NOMO-1 treated with DMSO at 0.1 percent for 48 hours (cell line): ENCODE measurements at regions not wholly inside any gene's neighbourhood (a gene's known extent, or its start where the extent isn't known, plus 50 kb on each side); places are given as distances from the start of the nearest gene placed in this dataset.

Experiments
- DNase-seq: peaks from one replicate; lab custom pipeline; 2025; ENCODE audit not compliant: unreplicated experiment; lab: John Stamatoyannopoulos, UW

DNA sequence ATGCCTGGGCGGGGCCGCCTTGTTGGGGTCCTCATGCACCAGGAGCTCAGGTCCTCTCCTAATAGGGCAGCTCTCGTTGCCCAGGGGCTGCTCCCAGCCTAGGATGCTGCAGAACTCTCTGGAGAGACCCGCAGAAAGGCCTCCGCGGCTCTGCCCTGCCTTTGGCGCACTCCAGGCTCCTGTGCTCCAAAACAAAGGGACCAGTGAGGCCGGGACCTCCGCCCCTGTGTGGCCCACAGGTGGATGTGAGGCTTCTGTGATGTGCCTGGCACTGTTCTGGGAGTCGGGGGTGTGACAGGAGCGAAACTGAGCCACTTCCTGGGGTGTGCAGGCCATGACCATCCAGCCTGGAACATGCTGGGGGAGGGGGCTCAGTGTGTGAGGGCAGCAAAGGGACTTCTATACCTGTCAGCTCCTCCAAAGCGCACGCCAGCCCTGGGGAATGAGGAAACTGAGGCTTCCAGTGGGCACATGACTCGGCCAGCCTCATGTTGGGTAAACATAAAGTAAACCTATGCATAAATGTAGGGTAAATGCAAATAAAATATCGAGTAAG lies 153.2 kb downstream of the IRF8 start:
- no peak for DNase-seq

DNA sequence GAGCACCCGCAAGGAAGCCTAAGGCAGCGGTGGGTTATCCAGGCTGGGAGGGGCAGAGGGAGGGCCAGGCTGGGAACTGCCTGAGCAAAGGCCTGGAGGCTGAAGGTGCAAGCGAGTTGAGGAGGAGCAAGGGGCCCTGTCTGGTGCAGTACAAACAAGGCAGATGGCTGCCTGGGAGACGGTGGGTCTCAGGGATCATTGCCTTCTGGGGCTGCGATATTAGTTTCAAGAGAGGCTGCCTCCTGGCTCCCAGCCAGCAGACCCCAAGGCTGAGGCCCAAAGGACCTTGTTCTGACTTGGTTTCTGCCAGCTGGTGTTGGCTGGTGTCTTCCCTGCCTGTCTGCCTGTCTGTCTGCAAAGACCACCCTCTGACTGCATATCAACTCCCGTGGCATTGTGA lies 154.0 kb downstream of the IRF8 start:
- no peak for DNase-seq

DNA sequence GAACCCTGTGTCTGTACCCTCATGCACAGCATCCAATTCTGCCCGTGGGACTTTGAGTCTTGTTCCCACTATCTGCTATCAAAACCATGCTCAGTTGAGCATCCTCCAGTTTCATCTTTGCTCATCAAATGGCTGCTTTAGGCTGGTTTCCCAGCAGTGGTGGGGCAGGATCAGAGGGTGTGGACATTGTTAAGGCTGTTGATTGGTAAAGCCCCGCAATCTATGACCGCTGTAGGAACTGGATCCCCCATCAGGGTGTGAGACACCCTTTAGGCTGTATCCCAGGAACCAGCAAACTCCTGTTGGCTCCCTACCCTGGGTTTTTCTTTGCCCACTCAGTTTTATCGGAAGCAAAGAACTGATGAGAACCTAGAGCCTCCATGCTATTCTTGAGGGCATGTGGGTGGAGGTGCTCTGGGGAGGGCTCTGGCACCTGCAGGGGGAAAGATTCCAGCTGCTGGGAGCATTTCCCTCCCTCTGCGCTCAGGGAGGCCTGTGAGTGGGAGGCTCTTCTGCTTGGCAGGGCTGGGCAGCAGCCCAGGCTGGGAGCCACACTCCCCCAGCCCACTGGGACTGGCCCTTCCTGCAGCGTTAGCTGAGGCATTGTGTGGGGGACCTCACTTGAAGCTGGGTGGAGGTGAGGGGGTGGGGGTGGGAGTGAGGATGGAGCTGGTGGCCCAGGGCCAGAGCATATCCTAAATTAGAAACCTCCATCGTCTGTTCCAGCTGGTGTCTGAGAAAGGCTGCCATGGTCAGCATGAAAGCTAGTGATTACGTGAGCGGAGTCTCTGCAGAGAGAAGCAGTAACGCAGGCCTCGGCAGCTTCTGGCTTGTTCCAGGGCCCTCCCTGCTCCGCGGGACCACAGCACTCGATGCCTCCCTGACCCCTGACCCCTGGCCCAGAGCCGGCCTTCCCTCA lies 160.6 kb downstream of the IRF8 start:
- no peak for DNase-seq

DNA sequence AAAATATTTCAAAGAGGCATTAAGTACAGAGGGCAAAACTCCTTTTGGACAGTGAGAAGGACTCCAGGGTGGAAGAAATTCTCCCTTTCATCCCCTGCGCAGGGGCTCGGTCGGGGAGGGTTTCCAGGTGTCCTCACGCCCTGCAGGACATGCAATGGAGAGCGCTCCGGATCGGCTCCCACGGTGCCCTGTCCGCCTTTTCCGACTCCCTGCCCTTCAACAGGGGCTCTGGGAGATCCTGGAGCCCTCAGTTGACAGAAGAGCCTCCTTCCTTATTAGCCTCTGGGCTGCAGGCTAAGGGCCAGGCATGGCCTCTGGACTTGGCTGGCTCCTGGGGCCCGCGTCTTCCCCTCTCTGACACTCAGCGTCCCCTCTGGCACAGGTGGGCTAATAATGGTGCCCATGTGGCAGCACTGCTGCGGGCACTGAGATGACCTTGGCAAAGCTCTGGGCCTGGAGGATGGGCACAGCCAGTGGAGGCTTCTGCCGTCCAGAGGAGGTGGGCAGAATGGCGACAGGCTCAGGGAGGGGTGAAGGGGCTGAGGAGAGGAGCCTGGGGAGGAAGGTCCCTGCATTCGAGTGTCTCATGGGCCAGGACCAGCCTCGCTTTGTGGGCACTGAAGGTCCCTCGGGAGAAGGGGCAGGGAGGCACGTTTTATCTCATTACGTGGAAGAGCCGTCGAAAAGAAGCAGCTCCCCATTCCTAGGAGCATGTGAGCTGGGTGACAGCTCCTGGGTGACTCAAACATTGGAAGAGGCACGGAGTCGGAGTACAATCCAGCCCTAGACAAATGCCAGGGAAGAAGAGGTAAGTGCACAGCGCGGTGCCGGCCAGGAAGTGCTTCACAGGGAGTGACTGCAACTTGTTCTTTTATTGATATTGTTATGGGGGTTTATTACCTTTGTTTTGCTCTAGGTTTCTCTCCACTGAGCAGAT lies 161.7 kb downstream of the IRF8 start:
- DNase-seq: no peak

DNA sequence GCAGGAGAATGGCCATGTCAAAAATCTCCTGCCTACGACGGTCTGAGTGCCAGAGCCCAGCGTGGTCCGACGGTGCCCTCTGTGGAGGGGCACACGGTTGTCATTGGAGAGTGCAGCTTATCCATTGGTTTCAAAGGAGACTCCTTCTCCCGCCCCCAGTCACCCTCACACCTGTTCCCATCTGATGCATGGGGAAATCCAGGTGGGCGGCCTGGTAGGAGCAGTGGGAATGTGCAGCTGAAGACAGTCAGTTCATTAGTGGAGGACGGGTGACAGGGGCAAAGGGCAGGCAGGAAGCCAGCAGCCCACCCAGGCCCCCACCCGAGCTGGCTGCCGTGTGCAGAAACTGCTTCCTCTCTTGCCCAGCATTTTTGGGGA lies 162.3 kb downstream of the IRF8 start:
- no peak for DNase-seq

DNA sequence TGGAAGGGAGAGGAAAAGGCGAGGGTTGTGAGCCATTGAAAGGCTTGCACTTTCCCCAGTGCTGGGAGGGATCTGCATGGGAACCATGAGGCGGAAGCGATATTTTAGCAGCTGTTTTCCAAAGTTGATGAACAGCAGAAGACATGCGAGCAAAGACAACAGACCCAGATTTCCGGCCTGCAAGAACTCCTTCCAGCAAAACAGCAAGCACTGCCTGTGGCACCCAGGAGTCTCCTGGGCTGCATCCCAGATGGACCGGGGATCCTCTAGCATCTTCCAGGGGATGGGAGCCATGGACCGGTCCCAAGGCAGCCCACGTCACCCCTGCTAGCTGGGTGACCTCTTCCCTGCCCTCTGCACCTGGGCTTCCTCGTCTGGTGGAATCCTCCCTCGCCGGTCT lies 162.8 kb downstream of the IRF8 start:
- no peak for DNase-seq

DNA sequence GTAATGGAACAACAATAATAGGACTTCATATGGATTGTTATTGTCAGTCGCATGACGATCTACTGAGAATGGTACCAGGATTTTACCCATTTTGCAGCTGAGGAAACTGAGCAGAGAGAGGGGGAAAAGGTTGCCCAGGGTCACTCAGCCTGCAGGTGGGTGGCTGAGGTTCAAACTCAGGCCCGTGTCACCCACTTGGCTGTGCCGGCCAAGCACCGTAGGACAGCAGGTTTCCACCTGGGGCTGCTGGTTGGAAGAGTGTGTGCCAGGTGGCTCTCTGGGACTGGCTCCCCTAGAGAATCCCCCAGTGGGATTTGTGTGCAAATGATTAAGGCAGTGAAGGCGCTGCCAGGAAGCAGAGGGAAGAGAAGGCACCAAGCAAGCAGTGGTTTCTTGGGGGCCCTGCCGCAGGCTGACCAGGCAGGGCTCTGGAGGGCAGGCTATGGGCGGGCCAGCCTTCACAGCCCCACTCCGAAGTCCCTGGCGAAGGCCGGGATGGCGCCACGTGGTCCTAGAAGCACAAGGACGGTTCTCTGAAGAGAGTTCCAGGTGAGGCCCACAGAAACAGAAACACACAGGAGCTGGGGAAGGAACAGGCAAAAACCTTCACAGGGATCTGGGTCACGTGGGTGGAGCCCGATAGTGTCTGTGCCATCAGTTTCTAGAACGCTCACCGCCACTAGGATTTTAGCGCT lies 163.5 kb downstream of the IRF8 start:
- no peak for DNase-seq

DNA sequence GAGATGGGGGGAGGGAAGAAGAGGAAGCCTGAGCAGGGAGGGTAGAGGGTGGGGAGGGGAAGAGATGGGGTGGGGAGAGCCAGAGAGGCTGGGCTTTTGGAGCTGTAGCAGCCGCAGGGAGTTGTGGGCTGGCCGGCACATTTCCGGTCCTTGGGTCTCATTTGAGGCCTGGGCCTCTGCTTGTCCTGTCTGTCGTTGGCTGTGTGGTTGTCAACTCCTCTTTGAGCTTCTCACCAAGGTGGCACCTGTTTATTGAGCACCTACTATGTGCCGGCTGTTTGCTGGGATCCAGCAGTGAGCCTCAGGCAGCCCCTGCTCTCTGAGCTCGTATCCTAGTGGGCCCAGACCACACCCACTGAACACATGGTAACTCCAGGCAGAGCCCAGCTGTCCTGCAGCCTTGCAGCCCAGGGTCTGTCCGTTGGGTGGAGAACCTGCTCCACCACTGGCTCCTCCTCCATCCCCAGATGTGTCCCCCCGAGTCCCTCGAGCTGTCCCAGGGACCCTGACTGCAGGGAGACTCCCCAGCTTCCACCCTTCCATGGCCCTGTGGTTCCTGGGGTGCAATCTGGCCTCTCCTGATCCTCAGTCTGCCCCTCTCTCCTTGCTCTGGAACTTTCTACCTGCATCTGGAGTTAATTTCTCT lies 164.9 kb downstream of the IRF8 start:
- DNase-seq: no peak

DNA sequence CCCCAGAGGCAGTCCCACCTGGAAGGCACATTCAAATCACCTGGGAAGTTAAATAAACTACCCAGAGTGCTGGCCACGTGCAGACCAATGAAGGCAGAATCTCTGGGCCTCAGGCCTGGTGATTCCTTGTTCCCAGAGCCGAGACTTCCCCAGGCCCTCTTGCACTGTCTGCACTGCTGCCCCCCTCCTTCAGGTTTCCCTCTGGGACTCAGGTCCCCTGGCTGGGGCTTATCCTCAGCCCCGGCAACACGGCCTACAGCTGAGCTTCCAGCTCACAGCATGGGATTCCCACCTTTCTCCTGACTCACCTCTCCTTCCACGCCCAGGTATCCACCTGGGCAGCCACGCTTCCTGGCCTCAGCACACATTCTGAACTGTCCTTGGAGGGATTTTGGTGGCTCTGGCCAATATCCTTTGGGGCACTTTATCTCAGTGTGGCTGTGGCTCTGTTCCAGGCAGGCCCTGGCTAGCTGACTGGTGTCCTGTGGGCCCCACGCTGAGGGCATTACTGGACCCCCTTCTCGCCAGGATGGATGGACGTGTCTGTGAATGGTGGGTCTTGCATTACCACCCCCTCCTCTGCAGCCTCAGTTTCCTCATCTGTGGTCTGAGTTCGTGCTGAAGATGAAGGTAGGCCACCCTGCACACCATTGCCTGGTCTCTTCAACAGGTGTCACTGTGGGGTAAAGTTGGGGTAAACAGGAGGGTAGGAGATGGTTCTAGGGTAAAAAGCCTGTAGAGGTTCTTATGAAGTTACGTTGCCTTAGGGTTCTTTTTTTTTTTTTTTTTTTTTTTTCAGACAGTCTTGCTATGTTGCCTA lies 165.7 kb downstream of the IRF8 start:
- DNase-seq: no peak

DNA sequence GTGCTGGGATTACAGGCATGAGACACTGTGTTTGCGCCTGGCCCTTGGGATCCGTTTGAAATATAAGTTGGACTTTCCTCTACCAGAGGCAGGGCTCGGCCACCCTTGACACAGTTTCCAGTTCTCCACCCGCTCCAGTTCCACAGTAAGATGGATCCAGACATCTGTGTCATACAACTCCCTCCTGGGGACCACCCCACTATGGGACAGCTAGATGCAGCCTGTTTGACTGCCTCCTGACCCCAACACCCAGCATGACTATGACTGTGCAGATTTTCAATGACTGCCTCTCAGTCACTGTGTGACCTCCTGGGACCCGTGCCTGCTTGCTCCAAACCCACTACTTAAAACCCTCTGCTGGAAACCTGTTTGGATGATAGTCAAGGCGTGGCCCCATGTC lies 166.7 kb downstream of the IRF8 start:
- no peak for DNase-seq

DNA sequence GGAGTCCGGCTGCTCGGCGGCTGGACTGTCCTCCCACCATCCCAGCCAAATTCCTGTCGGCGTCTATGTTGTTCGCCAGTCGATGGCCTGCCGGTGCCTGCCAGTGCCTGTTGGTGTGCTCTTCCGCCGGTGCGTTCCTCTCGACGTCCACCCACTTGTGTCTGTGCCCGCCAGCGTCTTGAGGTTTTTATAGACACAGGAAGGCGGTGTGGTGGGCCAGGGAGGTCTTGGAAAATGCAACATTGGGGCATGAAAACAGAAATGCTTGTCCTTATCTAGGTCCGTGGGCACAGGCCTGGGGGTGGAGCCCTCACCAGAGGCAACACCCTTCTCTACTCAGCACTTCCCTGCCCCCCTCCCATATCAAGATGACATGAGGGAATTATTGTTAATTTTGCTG lies 167.8 kb downstream of the IRF8 start:
- no peak for DNase-seq

DNA sequence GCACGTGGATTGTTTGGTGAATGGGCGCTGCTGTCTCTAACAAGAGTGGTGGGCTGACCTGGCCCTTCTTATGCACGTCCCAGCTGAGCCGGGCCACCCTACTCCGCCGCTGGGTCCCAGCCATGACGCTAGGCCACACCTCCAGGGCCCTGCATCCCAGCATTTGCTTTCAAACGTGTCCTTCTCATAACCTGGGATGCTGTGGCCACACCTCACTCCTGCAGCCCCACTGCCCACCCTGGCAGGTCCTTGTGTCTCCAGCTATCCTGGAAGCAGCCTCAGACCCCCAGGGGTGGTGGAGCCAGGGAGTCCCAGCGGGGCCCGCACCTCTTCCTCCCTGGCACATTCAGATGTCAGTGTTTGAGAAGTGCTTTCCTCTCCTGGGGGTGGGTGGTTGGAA lies 168.6 kb downstream of the IRF8 start:
- no peak for DNase-seq

DNA sequence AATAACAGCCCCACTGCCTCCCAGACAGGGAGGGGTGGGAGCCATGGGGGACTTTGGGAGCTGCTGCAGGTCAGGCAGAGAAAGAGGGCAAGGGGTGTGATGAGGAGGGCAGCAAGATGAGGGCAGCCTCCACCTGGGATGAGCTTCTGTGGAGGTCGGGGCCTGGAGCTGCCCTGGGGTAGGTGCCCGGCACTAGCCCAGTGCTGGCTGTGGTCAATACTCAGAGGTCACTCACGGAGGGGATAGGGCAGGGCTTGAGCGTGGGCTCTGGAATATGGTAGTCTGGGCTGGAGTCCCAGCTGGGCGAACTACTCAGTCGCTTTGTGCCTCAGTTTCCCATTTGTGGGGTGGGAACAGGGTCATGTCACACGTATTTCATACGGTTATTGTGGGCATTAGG lies 169.0 kb downstream of the IRF8 start:
- DNase-seq: no peak

DNA sequence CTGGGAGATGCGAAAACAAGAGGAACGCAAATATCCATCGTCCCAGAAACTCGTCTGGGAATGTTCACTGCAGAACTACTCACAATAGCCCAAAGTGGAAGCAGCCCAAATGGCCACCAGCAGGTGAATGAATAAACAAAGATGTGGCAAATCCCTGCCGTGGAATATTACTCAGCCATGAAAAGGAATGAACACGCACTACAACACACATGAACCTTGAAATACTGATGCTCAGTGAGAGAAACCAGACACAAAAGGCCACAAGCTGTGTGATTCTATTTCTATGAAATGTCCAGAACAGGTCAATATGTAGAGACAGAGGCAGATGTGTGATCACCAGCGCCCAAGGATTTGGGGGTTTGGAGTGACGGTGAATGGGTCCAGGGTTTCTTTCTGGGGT lies 169.8 kb downstream of the IRF8 start:
- no peak for DNase-seq

DNA sequence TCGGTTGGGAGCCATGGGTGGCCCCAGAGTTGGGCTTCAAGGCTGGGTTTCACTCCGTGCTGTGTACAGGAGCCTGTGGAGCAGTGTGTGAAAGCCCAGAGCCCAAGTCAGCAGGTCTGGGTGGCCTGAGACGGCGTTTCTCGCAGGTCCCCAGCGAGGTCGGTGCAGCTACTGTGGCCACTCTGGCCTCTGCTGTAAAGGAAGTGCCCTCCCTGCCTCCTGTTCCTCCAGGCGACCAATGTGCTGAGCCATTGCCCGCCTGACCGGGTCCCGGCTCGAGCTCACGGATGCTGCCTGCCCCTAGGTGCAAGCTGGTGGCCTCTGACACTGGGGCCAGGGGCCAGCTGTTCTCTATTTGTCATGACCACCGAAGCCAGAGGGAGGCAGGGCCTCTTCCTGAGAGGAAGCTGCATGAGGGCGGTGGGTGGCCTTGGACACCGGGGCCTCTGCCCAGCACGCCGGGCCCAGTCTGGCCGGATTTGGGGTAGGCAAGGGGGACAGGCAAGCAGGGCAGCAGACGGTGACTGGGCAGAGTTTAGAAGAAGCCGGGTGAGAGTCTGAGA lies 170.9 kb downstream of the IRF8 start:
- DNase-seq: no peak

DNA sequence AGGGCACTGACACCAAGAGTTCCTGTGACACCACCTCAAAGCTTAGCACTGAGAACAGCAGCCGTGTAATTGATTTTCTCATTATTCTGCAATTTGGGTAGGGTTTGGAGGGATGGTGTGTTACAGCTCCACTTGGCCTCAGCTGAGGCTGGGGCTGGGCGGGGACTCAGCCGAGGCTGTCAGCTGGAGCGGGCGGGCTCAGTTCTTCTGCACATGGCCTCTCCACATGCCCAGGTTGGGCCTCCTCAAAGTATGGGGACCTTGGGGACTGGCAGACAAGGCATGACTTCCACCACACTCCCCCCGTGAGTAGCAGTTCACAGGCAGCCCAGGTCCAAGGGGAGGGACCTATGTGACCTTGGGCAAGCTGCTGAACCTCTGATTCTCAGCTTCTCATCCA lies 171.5 kb downstream of the IRF8 start:
- DNase-seq: no peak

DNA sequence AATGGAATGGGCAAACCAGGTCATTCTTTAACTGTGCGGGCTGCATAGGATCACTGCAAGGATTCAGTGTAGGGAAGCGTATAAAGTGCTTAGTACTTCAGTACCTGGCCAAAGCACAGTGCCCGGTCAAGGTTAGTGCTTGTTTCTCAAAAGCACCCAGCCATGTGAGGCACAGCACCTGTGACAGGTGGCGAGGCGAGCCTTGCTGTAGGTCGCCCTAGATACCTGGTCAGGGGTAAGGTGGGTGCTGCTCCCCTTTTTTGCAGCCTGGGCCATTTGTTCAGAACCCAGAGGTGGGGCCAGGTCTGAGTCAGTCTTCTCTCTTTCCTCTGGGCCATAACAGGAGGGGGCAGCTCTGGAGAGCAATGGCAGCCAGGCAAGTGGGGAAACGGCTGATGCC lies 172.0 kb downstream of the IRF8 start:
- DNase-seq: no peak

DNA sequence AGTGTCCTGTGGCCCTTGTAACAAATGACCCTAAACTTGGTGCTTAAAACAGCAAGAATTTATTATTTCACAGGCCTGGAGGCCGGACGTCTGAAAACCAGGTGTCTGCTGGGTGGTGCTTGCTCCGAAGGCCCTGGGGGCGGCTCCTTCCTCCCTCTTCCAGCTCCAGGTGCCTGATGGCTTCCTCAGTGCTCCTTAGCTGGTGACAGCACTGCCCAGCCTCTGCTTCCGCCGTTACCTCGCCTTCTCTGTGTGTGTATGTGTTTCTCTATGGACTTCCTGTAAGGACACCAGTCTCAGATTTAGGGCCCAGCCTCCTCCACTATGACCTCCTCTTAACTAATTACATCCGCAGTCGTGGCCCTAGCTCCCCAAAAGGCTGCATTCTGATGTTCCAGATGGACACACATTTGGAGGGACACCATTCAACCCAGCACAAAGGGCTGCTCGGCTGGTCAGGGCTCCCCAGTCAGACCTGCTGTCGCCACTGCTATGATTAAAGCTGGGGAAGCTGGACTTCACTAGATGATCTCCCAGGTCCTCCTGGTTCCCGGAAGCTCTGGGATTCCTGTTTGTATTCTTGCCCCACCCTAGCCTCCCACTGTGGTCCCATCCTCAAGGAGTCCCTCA lies 172.8 kb downstream of the IRF8 start:
- DNase-seq: no peak
